ENCODE measurements at regions not wholly inside any gene's neighbourhood (a gene's known extent, or its start where the extent isn't known, plus 50 kb on each side); places are given as distances from the start of the nearest gene placed in this dataset.
"Not testable (repeated sequence)": the region's sequence is repeated elsewhere in the genome, so short reads cannot be mapped to it uniquely, and the experiment has no call there.

- not testable (repeated sequence) for DNase-seq (ENCODE audit: extremely low read depth in 1 of 2, low read depth in 1 of 2)
Observed at GRCh38 chr5:135143682-135144081, 109.7 kb upstream of the PITX1 start.

DNA sequence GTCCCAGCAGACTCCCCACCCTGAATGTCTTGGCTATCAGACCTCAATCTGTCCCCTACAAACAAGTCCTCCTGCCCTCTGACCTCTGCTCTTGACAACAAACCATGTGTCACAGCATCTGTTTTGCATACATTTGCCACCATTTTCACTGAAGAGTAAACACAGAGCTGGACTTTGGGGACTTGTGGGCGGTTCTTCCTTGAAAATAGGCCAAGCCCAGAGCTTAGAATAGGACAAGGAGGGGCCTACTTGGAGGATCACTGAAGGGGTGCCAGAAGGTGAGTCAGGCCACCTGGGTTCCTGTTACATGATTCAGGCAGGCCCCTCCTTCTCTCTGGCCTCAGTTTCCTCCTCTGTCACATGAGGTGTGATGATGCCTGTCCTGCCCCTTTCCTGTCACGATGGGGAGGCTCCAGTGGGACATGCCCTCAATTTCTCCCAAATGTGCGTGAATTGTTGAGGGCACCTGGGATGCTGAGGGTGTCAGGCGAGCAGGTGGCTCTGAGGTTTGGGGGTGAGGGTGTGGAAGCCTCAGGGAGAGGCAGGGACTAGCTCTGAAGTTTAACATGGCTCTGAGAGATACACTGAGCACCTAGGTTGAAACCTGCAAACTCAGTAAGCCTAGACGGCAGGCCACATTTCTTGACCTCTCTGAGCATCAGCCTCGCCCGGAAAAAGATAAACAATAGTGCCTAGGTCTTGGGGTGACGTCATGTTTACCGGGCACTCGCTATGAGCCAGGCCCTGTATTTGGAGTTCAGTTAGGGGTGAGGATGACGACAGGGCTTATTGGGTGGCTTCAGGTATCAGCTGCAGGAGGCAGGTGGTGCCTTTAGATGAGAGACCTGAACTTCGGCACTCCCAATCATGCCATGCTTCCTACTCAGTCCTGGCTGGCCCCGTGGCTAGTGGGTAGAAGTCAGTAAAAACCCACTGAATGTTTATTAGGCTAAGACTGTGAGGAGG lies 107.6 kb upstream of the PITX1 start:
- no peak for DNase-seq (ENCODE audit: extremely low read depth in 1 of 2, low read depth in 1 of 2)

DNA sequence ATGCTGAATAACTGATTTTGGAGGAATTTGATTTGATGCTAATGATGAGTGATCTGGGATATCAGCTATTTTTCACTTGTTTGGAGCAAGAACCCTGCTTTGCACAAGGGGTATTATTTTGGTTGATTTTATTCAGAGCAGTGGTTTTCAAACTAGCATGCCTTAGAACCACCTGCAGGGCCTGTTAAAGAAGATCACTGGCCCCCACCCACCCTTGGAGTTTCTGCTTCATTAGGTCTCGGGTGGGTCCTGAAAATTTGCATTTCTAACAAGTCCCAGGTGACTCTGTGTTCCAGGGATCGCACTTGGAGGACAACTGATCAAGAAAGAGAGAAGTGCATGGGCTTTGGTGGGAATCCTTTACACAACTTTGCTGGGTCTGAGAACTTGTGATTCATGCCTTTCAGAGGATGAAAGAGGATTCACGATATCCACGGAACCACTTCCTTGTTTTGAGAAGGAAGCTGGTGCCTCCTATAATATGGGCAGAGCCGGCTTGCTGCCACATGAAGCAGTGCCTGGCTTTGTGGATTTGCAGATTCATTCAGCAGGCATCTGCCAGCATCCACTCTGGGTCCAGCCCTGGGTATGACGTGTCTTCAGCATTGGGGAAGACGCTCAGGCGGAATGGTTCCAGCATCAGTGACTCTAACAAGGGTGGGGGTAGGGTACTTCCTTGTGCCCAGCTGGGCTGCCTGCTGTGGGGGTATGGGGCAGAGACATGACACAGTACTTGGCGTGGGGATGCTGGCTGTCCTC lies 106.6 kb upstream of the PITX1 start:
- no peak for DNase-seq (ENCODE audit: extremely low read depth in 1 of 2, low read depth in 1 of 2)

GRCh38 chr5:135139381-135140134 lies 105.5 kb upstream of the PITX1 start:
- no peak for DNase-seq (ENCODE audit: extremely low read depth in 1 of 2, low read depth in 1 of 2)

- no peak for DNase-seq (ENCODE audit: extremely low read depth in 1 of 2, low read depth in 1 of 2)
Observed at GRCh38 chr5:135138116-135138850, 104.3 kb upstream of the PITX1 start.

DNA sequence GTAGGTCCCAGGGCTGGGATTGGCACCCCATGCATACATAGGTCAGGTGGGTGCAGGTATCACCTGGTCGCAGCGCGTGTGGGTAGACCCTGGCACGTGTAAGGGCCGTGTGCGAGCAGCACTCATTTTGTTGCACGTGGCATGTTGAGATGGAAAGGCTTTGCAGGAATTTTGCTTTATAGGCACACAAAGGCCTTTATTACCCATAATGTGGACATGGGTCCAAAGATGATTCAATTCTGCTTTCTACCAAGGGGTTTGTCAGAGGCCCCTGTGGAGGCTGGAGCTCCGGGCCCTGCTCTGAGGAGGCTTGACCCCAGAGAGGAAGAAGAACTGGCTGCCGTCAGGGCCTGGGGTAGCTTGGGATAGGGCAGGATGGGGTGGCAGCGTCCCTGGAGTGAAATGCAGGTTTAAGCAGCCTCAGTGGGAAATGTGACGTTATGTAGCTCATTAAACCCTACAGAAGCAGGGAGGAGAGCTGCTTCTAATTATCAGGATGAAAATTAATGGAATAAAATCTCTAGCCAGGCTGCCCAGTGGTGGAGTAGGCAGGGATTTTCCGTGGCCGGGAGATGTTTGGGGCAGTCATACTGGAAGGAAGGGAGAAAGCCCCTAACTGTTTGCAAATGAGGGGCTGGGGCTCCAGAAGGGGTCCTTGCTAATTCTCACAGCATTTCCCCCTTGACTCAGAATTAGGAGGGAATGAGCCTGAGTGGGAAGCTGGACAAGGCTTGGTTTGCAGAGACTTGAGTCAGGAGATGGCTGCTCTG lies 103.3 kb upstream of the PITX1 start:
- DNase-seq (ENCODE audit: extremely low read depth in 1 of 2, low read depth in 1 of 2), result no peak

DNA sequence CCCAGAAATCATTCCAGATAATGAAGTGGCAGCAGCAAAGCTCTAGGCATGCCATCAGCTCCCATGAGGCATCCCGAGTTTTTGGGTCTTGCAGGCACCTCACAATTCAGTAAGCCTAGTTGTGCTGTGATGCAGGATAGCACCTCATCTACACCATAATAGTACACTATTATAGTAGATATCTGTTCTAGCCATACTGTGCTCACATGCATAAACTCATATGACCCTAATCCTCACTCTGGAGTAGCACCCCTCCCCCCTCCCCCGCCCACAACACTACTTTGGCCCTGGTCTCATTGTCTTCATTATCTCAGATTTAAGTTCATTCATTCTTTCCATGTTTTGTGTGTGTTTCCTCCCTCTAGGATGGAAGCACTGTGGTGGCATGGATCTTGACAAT lies 102.5 kb upstream of the PITX1 start:
- no peak for DNase-seq (ENCODE audit: extremely low read depth in 1 of 2, low read depth in 1 of 2)

- no peak for DNase-seq (ENCODE audit: extremely low read depth in 1 of 2, low read depth in 1 of 2)
Observed at GRCh38 chr5:135135530-135136226, 101.7 kb upstream of the PITX1 start.

DNA sequence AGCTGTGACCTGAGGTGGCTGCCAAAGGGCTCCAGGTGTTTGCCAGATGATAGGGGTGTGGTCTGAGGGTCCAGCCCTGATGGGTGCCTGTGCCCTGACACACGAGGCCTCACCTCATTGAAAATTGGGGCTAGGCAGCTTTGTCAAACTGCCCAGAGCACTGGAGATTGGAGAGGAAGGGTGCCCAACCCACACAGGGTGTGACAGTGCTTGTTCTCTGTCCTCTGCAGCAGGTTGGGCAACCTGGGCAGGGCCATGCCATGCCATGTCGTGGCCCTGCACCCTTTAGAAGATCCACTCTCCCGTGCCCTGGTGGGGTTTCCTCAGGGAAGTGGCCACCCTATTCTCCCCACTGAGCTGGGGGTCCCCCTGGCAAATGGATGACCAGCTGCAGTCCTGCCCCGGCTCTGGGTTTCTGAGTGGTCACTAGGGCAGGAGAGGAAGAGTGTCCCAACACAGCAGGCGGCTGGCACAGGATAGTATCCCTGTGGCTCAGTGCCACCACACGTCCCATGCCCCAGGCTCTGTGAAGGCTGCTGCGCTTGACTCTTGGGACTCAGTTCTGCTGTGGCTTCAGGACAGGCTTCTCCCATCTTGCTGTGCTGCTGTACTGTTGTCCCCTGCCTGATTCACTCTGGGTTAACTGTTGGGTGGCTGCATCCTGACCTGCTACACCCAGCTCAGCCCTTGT lies 100.8 kb upstream of the PITX1 start:
- DNase-seq (ENCODE audit: extremely low read depth in 1 of 2, low read depth in 1 of 2), result no peak

- no peak for DNase-seq (ENCODE audit: extremely low read depth in 1 of 2, low read depth in 1 of 2)
Observed at GRCh38 chr5:135133698-135134515, 99.9 kb upstream of the PITX1 start.

DNA sequence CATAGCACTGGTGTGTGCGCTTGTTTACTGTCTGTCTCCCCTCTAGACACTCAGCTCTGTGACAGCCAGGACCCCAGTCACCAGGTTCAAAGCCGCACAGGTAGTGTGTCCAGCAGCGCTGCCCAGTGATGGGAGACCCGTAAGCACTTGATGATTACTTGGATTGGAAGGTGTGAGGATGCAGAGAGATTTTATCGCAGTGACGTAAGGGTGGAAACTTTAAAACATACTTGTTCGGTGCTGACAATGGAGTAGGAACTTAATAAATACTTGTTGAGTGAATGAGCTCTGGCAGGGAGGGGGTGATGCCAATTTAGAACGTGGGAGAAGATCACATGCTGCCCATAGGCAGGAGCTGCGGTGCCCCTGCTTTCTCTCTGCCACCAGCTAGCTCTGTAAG lies 99.2 kb upstream of the PITX1 start:
- no peak for DNase-seq (ENCODE audit: extremely low read depth in 1 of 2, low read depth in 1 of 2)

GRCh38 chr5:135131801-135132680 lies 98.0 kb upstream of the PITX1 start:
- no peak for DNase-seq (ENCODE audit: extremely low read depth in 1 of 2, low read depth in 1 of 2)

DNA sequence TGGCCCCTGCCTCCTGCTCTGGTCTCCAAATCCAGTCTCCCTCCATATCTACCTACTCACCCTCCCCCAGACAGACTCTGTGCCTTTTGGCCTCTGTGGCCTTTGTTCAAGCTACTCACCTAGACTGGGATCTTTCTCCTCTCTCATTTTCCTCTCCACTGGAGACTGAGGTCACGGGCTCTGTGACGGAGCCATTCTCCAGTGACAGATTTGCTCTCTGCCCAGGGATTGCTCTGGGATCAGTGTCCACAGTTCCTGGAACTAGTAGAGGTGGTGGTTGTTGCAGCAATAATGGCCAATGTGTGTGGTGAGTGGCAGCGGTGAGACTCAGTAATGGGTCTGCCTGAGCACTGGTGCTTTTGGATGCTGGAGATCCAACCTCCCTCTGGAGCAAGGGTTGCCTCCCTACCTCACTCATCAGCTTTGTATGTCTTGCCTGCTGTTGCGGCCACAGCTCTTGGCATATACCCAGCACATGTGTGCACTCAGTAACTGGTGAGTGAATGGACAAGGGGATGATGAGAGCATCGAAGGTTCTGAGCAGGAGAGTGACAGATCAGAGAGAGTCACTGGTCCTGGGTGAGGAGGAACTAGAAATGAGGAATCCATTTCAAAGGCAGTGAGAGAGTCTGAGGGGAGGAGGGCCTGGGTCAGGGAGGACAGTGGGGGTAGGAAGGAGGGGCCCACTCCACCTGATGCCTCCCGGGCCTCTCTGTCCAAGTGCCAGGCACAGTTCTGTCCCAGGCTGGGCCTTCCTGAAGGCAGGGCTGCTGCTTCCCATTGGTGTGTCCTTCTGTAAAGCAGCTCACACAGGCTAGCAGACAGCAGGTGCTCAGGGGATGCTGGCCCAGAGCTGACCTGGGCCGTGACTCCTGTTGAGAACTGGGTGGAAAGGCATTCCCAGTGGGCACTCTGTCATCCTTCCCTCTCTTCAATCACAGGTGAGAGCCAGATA lies 96.5 kb upstream of the PITX1 start:
- DNase-seq (ENCODE audit: extremely low read depth in 1 of 2, low read depth in 1 of 2), result no peak

DNA sequence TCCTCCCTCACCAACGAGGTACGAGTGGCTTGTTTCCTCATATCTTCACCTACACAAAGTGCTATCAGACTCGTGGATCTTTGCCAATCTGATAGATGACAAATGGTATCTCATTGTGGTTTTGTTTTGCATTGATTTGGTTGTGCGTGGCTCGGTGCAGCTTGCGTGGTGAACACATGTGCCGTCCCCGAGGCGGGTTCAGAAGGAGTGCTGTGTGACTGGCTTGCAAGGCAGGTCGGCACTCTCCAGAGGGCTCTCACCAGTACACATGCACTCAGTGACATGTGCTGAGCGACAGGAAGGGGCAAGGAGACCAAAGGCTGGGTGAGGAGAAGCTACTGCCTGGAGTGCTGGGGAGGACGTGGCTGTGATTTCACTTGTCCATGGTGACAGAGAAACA lies 95.3 kb upstream of the PITX1 start:
- DNase-seq (ENCODE audit: extremely low read depth in 1 of 2, low read depth in 1 of 2), result no peak

- no peak for DNase-seq (ENCODE audit: extremely low read depth in 1 of 2, low read depth in 1 of 2)
Observed at GRCh38 chr5:135128361-135128760, 94.3 kb upstream of the PITX1 start.
